ENCODE measurements at regions not wholly inside any gene's neighbourhood (a gene's known extent, or its start where the extent isn't known, plus 50 kb on each side); places are given as distances from the start of the nearest gene placed in this dataset.

- TF ChIP-seq CTCF (optimal IDR thresholded peaks at IDR 0.05 in 1 of 3, IDR thresholded peaks at IDR 0.05 in 1 of 3, conservative IDR thresholded peaks at IDR 0.05 in 1 of 3; ENCODE audit: extremely low read depth in 1 of 3, insufficient read depth in 2 of 3, low read length in 3 of 3) (no peak), EZH2 (IDR thresholded peaks at IDR 0.05; ENCODE audit: low read length) (no peak)
Measured at GRCh38 chr3:31193429-31193828, 299.0 kb upstream of the GADL1 start.

Data from keratinocyte (primary cell).